Fibroblast of mammary gland (primary cell): ENCODE measurements at regions not wholly inside any gene's neighbourhood (a gene's known extent, or its start where the extent isn't known, plus 50 kb on each side); places are given as distances from the start of the nearest gene placed in this dataset.

Experiments
- DNase-seq: peaks from one replicate; pipeline ENCODE4 v3.0.0-alpha.2; 2010; ENCODE audit warnings: low read depth
- H3K4me3 ChIP-seq: 2 replicates; pipeline ENCODE4 v1.5.1; 2011; ENCODE audit warnings: low read depth, mild to moderate bottlenecking, low read length, moderate library complexity; ENCODE audit not compliant: control insufficient read depth
- CTCF ChIP-seq: conservative IDR thresholded peaks from 2 replicates; pipeline ENCODE4 v1.5.1; 2011; ENCODE audit warnings: low read depth, low read length, inconsistent platforms; ENCODE audit not compliant: control insufficient read depth, insufficient read depth

DNA sequence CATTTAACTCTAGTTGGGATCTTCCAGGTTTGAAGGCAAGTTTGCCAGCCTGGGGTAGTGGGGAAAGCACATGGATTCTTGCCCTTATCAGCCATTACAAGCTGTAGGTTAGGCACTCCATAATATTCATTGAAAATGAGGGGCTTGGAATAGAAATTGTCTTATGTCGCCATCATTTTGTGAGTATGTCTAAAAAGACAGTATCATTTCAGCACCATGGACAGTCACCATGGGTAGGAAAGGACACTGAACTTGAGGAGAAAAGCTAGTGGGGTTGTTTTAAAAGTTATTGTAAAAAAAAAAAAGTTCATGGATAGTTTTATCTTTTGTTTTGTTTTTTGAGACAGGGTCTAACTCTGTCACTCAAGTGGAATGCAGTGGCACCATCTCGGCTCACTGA, 356.1 kb downstream of the HNRNPD start:
- DNase-seq, result peak; percentile 16
- no peak for TF ChIP-seq CTCF
- no peak overlapping the region for H3K4me3 ChIP-seq

DNA sequence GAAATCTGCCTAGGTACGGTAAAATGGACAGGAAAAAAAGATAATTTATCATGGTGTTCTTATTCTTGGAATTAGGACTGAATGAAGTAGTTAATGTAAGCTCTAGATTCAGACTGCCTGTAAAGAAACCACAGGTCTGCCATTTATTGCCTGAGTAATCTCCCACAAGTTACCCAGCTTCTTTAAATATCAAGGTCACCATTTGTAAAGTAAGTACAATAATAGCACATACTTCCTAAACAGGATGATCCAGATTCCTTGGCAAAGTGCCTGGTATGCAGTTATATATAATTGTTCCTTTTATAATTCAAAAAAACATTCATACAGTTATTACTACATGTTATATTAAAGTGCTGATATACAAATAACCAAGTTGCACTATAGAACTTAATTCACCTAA, 368.6 kb downstream of the HNRNPD start:
- TF ChIP-seq CTCF, result no peak
- H3K4me3 ChIP-seq, result no peak overlapping the region
- no peak for DNase-seq

DNA sequence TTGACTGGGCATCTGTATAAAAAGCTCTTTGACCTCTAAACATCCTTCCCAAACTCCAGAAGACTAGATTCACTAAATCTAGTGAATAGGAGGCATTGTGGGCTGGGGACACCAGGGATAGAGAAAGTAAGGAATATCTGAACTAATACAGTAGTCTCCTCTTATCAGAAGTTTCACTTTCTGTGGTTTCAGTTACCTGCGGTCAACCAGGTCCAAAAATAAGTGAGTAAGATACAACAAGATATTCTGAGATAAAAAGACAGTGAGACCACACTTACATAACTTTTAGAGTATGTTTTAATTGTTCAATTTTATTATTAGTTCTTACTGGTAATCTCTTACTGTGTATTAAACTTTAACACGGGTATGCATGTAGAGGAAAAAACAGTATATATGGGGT, 376.5 kb downstream of the HNRNPD start:
- no peak overlapping the region for H3K4me3 ChIP-seq
- TF ChIP-seq CTCF, result no peak
- no peak for DNase-seq

DNA sequence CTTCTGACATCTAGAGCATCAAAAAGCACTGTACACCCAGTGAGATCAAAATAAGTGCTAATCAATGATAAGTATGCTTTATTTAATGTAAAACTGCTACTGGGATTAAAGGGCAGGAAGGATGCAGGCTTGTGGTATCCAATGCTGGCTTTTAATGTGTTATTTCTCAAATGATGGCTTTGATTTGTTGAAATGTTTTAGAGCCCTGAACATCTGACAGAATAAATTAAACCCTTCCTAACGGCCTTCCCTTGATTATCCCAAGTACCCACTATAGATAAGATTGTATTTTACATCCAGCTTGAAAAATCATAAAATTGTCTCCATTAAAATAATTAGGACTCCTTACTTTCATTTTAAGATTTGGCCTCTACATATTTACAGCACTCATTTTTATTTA, 382.9 kb downstream of the HNRNPD start:
- no peak overlapping the region for H3K4me3 ChIP-seq
- no peak for TF ChIP-seq CTCF

GRCh38 chr4:81990211-81990610, 383.6 kb downstream of the HNRNPD start:
- TF ChIP-seq CTCF, result no peak
- DNase-seq, result no peak
- H3K4me3 ChIP-seq, result no peak overlapping the region

More for the DNA sequence above, 382.9 kb downstream of the HNRNPD start:
- DNase-seq, result no peak

- no peak for TF ChIP-seq CTCF
- H3K4me3 ChIP-seq, result no peak overlapping the region
- DNase-seq, result no peak
Observed at GRCh38 chr4:81989202-81989601, 384.6 kb downstream of the HNRNPD start.

GRCh38 chr4:81988178-81988577, 385.6 kb downstream of the HNRNPD start:
- no peak overlapping the region for H3K4me3 ChIP-seq
- TF ChIP-seq CTCF, result no peak
- no peak for DNase-seq
